HCT116 (cell line): ENCODE measurements at regions not wholly inside any gene's neighbourhood (a gene's known extent, or its start where the extent isn't known, plus 50 kb on each side); places are given as distances from the start of the nearest gene placed in this dataset.

Source experiments
- SP1 ChIP-seq: IDR thresholded peaks from 2 replicates; pipeline ENCODE4 v1.6.1; 2012; ENCODE audit warnings: low read depth
- ZNF274 ChIP-seq: fragments of 200-500 bp; sonication (Bioruptor generic); IDR thresholded peaks from 2 replicates; pipeline ENCODE4 v1.6.1; 2014; ENCODE audit warnings: mild to moderate bottlenecking, low read depth, low read length, inconsistent platforms
- TF ChIP-seq, protein P1 (sequence below), 3 experiments: fragments of 200-600 bp in 1 of 3; sonication (generic) in 1 of 3; IDR thresholded peaks in 2 of 3; conservative IDR thresholded peaks in 1 of 3; 2 replicates each; pipeline ENCODE4 v1.5.1; 2012 to 2017; ENCODE audit warnings: low read depth in 2 of 3, low read length in 2 of 3, antibody characterized with exemption in 1 of 3, borderline replicate concordance in 1 of 3, control low read depth in 1 of 3, mild to moderate bottlenecking in 1 of 3, mixed read lengths in 1 of 3, mixed run types in 1 of 3, moderate library complexity in 1 of 3; ENCODE audit not compliant: insufficient read depth in 1 of 3
- TF ChIP-seq, protein P2 (sequence below): IDR thresholded peaks from 2 replicates; pipeline ENCODE4 v1.6.1; 2012

DNA sequence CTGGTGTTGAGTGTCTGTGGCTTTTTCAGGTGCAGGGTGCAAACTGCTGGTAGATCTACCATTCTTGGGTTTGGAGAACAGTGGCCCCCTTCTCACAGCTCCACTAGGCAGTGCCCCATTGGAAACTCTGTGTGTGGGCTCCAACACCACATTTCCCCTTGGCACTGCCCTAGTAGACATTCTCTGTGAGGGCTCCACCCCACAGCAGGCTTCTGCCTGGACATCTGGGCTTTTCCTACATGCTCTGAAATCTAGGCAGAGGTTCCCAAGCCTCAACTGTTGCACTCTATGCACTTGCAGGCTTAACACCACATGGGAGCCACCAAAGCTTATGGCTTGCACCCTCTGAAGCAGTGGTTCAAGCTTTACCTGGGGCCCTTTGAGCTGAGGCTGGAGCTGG lies 80.9 kb downstream of the BARX1 start:
- TF ChIP-seq, protein P1, sequence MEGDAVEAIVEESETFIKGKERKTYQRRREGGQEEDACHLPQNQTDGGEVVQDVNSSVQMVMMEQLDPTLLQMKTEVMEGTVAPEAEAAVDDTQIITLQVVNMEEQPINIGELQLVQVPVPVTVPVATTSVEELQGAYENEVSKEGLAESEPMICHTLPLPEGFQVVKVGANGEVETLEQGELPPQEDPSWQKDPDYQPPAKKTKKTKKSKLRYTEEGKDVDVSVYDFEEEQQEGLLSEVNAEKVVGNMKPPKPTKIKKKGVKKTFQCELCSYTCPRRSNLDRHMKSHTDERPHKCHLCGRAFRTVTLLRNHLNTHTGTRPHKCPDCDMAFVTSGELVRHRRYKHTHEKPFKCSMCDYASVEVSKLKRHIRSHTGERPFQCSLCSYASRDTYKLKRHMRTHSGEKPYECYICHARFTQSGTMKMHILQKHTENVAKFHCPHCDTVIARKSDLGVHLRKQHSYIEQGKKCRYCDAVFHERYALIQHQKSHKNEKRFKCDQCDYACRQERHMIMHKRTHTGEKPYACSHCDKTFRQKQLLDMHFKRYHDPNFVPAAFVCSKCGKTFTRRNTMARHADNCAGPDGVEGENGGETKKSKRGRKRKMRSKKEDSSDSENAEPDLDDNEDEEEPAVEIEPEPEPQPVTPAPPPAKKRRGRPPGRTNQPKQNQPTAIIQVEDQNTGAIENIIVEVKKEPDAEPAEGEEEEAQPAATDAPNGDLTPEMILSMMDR (IDR thresholded peaks at IDR 0.05 in 2 of 3, conservative IDR thresholded peaks at IDR 0.05 in 1 of 3; ENCODE audit: borderline replicate concordance in 1 of 3, insufficient read depth in 1 of 3, low read depth in 2 of 3, low read length in 2 of 3), result no peak
- TF ChIP-seq, protein P2, sequence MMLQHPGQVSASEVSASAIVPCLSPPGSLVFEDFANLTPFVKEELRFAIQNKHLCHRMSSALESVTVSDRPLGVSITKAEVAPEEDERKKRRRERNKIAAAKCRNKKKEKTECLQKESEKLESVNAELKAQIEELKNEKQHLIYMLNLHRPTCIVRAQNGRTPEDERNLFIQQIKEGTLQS, result no peak
- no peak for TF ChIP-seq SP1
- TF ChIP-seq ZNF274, result no peak
